ENCODE measurements at regions not wholly inside any gene's neighbourhood (a gene's known extent, or its start where the extent isn't known, plus 50 kb on each side); places are given as distances from the start of the nearest gene placed in this dataset.
"Not testable (repeated sequence)": the region's sequence is repeated elsewhere in the genome, so short reads cannot be mapped to it uniquely, and the experiment has no call there.

GRCh38 chr7:153224890-153225289, 465.3 kb downstream of the ACTR3B start:
- no peak for DNase-seq (ENCODE audit: low spot score)
- no peak for TF ChIP-seq CTCF (IDR thresholded peaks at IDR 0.05; ENCODE audit: borderline replicate concordance, control extremely low read depth, extremely low read depth, insufficient read depth, missing control alignments)
- in situ Hi-C loops (cut with MboI; ENCODE audit: low sequenced_read_pairs, unreplicated experiment), result no loop called here

- DNase-seq (ENCODE audit: low spot score); in situ Hi-C loops (cut with MboI; ENCODE audit: low sequenced_read_pairs, unreplicated experiment): not testable (repeated sequence)
Measured at GRCh38 chr7:153245136-153245535, 485.6 kb downstream of the ACTR3B start.

DNA sequence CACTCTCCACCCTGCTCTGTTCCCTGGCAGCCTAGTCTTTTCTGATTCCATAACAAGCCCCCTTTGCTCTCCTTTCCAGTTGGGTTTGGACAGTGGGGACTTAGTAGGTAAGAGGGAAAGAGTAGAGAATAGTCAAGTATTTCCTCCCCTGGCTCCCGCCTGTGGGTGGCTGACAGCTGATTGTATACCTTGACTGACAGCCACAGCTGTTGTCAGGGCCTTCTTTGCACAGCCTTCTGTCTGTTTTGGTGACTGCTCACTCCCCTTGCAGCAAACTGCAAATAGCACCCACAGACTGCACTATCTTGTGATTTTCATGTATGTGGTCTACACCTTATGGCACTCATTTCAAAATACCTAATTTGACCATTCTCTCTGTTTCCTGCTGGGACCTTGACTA, 486.3 kb downstream of the ACTR3B start:
- no peak for DNase-seq (ENCODE audit: low spot score)
- no peak for TF ChIP-seq CTCF (IDR thresholded peaks at IDR 0.05; ENCODE audit: borderline replicate concordance, control extremely low read depth, extremely low read depth, insufficient read depth, missing control alignments)
- in situ Hi-C loops (cut with MboI; ENCODE audit: low sequenced_read_pairs, unreplicated experiment), result no loop called here

GRCh38 chr7:153247926-153248325, 488.4 kb downstream of the ACTR3B start:
- in situ Hi-C loops (cut with MboI; ENCODE audit: low sequenced_read_pairs, unreplicated experiment), result no loop called here
- no peak for DNase-seq (ENCODE audit: low spot score)

GRCh38 chr7:153258686-153259085, 499.1 kb downstream of the ACTR3B start:
- no peak for DNase-seq (ENCODE audit: low spot score)
- in situ Hi-C loops (cut with MboI; ENCODE audit: low sequenced_read_pairs, unreplicated experiment), result no loop called here
- TF ChIP-seq CTCF (IDR thresholded peaks at IDR 0.05; ENCODE audit: borderline replicate concordance, control extremely low read depth, extremely low read depth, insufficient read depth, missing control alignments), result no peak

More at GRCh38 chr7:153247926-153248325, 488.4 kb downstream of the ACTR3B start:
- no peak for TF ChIP-seq CTCF (IDR thresholded peaks at IDR 0.05; ENCODE audit: borderline replicate concordance, control extremely low read depth, extremely low read depth, insufficient read depth, missing control alignments)

- no peak for TF ChIP-seq CTCF (IDR thresholded peaks at IDR 0.05; ENCODE audit: borderline replicate concordance, control extremely low read depth, extremely low read depth, insufficient read depth, missing control alignments)
- DNase-seq (ENCODE audit: low spot score), result no peak
Measured at GRCh38 chr7:153276394-153276793, 516.8 kb downstream of the ACTR3B start.

DNA sequence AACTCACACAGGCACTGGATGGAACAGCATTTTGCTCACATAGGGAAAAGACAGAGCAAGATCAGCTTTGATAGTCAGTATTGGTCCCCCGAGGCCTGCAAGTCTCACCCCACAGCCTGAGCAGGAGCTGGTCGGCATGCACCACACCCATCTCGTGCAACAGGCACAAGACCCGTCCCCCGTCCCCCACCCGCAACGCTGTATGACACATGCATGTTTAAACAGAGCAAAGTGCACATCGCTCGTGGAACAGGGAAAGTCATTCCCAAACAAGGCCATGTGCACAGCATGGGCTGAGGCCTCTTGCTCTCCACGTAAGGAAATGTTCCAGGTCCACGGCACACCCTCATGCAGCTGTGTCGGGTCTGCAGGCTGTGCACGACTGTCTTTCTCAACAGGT, 527.2 kb downstream of the ACTR3B start:
- DNase-seq (ENCODE audit: low spot score), result no peak
- in situ Hi-C loops (cut with MboI; ENCODE audit: low sequenced_read_pairs, unreplicated experiment), result no loop called here
- no peak for TF ChIP-seq CTCF (IDR thresholded peaks at IDR 0.05; ENCODE audit: borderline replicate concordance, control extremely low read depth, extremely low read depth, insufficient read depth, missing control alignments)

More at GRCh38 chr7:153276394-153276793, 516.8 kb downstream of the ACTR3B start:
- in situ Hi-C loops (cut with MboI; ENCODE audit: low sequenced_read_pairs, unreplicated experiment), result no loop called here
